ENCODE measurements at regions not wholly inside any gene's neighbourhood (a gene's known extent, or its start where the extent isn't known, plus 50 kb on each side); places are given as distances from the start of the nearest gene placed in this dataset.
A peak's percentile ranks its signal among the peaks of the same experiment; 100 is the strongest.

- Histone ChIP-seq H3K27me3 (ENCODE audit: low read depth, low read length) (peaks cover 8% of the 10 kb centered on the region; the same call in 1 of the 2 replicates), H3K4me1 (ENCODE audit: low read length) (no peaks in the 10 kb centered on the region), H3K79me2 (ENCODE audit: low read length) (no peaks in the 10 kb centered on the region), H2AFZ (ENCODE audit: low read depth, low read length) (no peak overlapping the region), H3K36me3 (replicated peaks; ENCODE audit: low read depth, low read length) (no peaks in the 10 kb centered on the region), H4K20me1 (ENCODE audit: insufficient read depth, low read length) (no peaks in the 10 kb centered on the region), H3K4me2 (ENCODE audit: low read length) (no peak overlapping the region), H3K4me3 (ENCODE audit: low read length) (no peak overlapping the region), H3K9me3 (ENCODE audit: insufficient read depth, low read length) (no peaks in the 10 kb centered on the region), H3K27ac (ENCODE audit: low read length) (no peak overlapping the region), H3K9ac (ENCODE audit: low read length) (no peak overlapping the region)
- no peak for TF ChIP-seq EZH2phosphoT487 (IDR thresholded peaks at IDR 0.05; ENCODE audit: low read depth)
- TF ChIP-seq, protein P1, sequence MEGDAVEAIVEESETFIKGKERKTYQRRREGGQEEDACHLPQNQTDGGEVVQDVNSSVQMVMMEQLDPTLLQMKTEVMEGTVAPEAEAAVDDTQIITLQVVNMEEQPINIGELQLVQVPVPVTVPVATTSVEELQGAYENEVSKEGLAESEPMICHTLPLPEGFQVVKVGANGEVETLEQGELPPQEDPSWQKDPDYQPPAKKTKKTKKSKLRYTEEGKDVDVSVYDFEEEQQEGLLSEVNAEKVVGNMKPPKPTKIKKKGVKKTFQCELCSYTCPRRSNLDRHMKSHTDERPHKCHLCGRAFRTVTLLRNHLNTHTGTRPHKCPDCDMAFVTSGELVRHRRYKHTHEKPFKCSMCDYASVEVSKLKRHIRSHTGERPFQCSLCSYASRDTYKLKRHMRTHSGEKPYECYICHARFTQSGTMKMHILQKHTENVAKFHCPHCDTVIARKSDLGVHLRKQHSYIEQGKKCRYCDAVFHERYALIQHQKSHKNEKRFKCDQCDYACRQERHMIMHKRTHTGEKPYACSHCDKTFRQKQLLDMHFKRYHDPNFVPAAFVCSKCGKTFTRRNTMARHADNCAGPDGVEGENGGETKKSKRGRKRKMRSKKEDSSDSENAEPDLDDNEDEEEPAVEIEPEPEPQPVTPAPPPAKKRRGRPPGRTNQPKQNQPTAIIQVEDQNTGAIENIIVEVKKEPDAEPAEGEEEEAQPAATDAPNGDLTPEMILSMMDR (IDR thresholded peaks at IDR 0.05; ENCODE audit: low read depth, low read length), result peak; percentile 5; the same call in 1 of the 2 replicates
These were observed 273.5 kb upstream of the HS6ST1 start for GRCh38 chr2:128591861-128592822.

DNA sequence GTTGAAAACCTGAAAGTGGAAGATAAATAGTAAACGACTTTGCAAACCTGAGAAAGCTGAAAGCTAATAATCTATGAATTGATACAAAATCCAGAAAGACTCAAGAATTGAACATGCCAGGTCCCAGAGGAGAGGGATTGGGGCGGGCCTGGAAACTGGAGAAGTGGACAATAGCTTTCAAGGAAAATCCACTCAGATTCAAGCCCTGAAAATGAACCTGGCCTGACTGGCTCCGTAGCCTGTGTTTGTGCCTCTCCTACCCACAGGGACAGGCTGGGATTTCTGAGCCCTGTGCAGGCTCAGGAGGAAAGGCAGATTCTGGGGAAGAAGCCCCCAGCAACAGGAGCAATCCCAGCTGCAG is 274.8 kb upstream of the HS6ST1 start:
- no peak overlapping the region for H2AFZ ChIP-seq (ENCODE audit: low read depth, low read length)
- no peaks in the 10 kb centered on the region for H3K9me3 ChIP-seq (ENCODE audit: insufficient read depth, low read length)
- H3K27ac ChIP-seq (ENCODE audit: low read length), result no peak overlapping the region
- no peak overlapping the region for H3K4me3 ChIP-seq (ENCODE audit: low read length)
- no peaks in the 10 kb centered on the region for H3K79me2 ChIP-seq (ENCODE audit: low read length)
- TF ChIP-seq EZH2phosphoT487 (IDR thresholded peaks at IDR 0.05; ENCODE audit: low read depth), result no peak
- TF ChIP-seq, protein P1 (IDR thresholded peaks at IDR 0.05; ENCODE audit: low read depth, low read length), result no peak
- peaks cover 8% of the 10 kb centered on the region; the same call in 1 of the 2 replicates for H3K27me3 ChIP-seq (ENCODE audit: low read depth, low read length)
- H3K4me1 ChIP-seq (ENCODE audit: low read length), result no peaks in the 10 kb centered on the region
- no peaks in the 10 kb centered on the region for H4K20me1 ChIP-seq (ENCODE audit: insufficient read depth, low read length)
- H3K36me3 ChIP-seq (replicated peaks; ENCODE audit: low read depth, low read length), result no peaks in the 10 kb centered on the region
- H3K4me2 ChIP-seq (ENCODE audit: low read length), result no peak overlapping the region
- no peak overlapping the region for H3K9ac ChIP-seq (ENCODE audit: low read length)

DNA sequence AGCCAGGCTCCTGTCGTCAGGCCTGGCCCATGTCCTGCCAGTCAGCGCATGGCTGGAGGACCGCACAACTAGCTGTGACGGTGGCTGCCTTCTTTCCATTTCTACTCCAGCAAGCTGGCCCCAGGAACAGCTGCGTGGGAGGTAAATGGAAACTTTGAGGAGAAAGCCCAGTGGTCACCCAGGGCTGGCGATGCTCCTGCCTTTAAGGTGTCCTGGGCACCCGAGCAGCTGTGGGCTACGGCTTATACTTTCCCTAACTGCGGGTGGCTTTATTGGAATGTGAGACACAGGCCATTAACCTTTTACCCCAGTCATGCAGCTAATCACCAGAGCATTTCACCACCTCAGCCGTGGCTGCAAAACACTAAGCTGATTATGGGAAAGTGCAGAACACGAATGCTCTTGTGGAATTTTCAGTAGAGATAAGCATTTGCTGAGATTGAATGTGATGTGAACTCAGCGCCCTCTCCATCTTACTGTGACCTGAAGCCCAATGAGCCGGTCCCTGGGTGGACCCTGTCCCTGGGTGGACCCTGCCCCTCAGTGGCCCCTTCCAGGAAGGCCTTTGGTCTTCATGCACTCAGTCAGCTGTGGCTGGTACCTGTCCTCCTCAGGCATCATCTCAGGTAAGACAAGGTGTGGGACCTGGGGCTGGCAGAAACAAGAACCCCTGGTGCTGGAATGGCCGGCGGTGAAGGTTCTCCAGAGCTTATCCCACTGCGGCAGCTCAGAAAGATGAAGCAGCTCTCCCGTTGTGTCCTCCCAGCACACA is 275.4 kb upstream of the HS6ST1 start:
- Histone ChIP-seq H3K4me1 (ENCODE audit: low read length) (no peaks in the 10 kb centered on the region), H3K4me2 (ENCODE audit: low read length) (no peak overlapping the region)

More for the DNA sequence above, 275.4 kb upstream of the HS6ST1 start:
- Histone ChIP-seq H3K27ac (ENCODE audit: low read length) (no peak overlapping the region), H3K27me3 (ENCODE audit: low read depth, low read length) (peaks cover 8% of the 10 kb centered on the region; the same call in 1 of the 2 replicates), H3K36me3 (replicated peaks; ENCODE audit: low read depth, low read length) (no peaks in the 10 kb centered on the region), H3K9ac (ENCODE audit: low read length) (no peak overlapping the region), H2AFZ (ENCODE audit: low read depth, low read length) (no peak overlapping the region), H4K20me1 (ENCODE audit: insufficient read depth, low read length) (no peaks in the 10 kb centered on the region), H3K4me3 (ENCODE audit: low read length) (no peak overlapping the region), H3K79me2 (ENCODE audit: low read length) (no peaks in the 10 kb centered on the region), H3K9me3 (ENCODE audit: insufficient read depth, low read length) (no peaks in the 10 kb centered on the region)
- TF ChIP-seq EZH2phosphoT487 (IDR thresholded peaks at IDR 0.05; ENCODE audit: low read depth), result no peak
- TF ChIP-seq, protein P1 (IDR thresholded peaks at IDR 0.05; ENCODE audit: low read depth, low read length), result no peak
